Upper lobe of left lung (tissue), 4 donors: ENCODE measurements at regions not wholly inside any gene's neighbourhood (a gene's known extent, or its start where the extent isn't known, plus 50 kb on each side); places are given as distances from the start of the nearest gene placed in this dataset.

Source experiments
- CTCF ChIP-seq, 6 experiments: fragments of 450-650 bp in 4 of 6; fragments of 200-600 bp in 2 of 6; sonication (generic) in 2 of 6; IDR thresholded peaks; one replicate each; pipeline ENCODE4 v1.5.1; 2016 to 2019; ENCODE audit warnings: antibody characterized with exemption in 6 of 6
- POLR2A ChIP-seq, 4 donors: fragments of 450-650 bp; IDR thresholded peaks; one replicate each; pipeline ENCODE4 v1.5.1; 2016 to 2017; ENCODE audit warnings: antibody characterized with exemption in 4 of 4, mild to moderate bottlenecking in 2 of 4
- POLR2AphosphoS5 ChIP-seq, 2 donors: sonication (generic); formaldehyde crosslinking; IDR thresholded peaks; one replicate each; pipeline ENCODE4 v1.5.1; 2017; ENCODE audit warnings: antibody characterized with exemption in 2 of 2

DNA sequence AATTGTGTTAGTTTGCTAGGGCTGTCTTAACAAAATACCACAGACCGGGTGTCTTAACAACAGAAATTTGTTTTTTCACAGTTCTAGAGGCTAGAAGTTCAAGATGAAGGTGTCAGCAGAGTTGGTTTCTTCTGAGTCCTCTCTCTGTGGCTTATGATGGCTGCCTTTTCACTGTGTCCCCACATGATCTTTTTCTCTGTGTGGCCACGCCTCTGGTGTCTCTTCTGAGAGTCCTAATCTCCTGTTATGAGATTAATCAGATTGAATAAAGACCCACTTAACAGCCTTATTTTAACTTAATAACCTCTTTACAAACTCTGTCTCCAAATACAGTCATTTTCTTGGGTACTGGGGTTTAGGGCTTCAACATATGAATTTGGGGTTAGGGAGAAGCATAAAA is 561.1 kb downstream of the NR2F1-AS1 start:
- TF ChIP-seq POLR2A (IDR thresholded peaks at IDR 0.05) (no peak), CTCF (IDR thresholded peaks at IDR 0.05) (no peak), POLR2AphosphoS5 (IDR thresholded peaks at IDR 0.05) (no peak)
